ENCODE measurements at regions not wholly inside any gene's neighbourhood (a gene's known extent, or its start where the extent isn't known, plus 50 kb on each side); places are given as distances from the start of the nearest gene placed in this dataset.

DNA sequence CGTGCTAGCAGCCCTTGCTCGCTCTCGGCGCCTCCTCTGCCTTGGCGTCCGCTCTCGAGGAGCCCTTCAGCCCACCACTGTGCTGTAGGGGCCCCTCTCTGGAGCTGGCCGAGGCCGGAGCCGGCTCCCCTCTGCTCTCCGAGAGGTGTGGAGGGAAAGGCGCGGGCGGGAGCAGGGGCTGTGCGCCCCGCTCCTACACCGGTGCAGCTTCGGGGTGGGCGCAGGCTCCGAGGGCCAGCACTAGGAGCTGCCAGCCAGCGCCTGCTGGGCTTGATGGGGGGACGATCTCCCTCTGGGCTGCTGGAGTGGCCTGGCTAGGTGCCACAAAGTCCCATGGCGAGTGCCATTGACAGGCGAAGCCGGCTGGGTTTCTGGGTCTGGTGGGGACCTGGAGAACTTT is 365.5 kb downstream of the SLITRK1 start:
- no peaks in the 10 kb centered on the region for H3K9me3 Mint-ChIP-seq (ENCODE audit: unreplicated experiment)
- peaks cover 12% of the 10 kb centered on the region for H3K4me1 Mint-ChIP-seq (ENCODE audit: insufficient read depth, unreplicated experiment)
- ChIA-PET CTCF (interaction anchor here (1.3 kb wide), 1 partner anchor 66 kb away, joined by 3 read pairs; no protein-coding TSS in a partner anchor), POLR2A (no interaction called here)
- H3K27me3 Mint-ChIP-seq (ENCODE audit: insufficient read depth, unreplicated experiment) = no peaks in the 10 kb centered on the region
- H3K36me3 Mint-ChIP-seq (ENCODE audit: insufficient read depth, unreplicated experiment) = peaks cover 7% of the 10 kb centered on the region
- intact Hi-C loops (cut with micrococcal nuclease) = no loop called here
- no peak for DNase-seq (ENCODE audit: unreplicated experiment)
- no TSS peak for BruUV-seq (replicated peaks)
- no peak overlapping the region for H3K4me3 Mint-ChIP-seq (ENCODE audit: unreplicated experiment)
- H3K27ac Mint-ChIP-seq (ENCODE audit: low read depth, unreplicated experiment) = no peak overlapping the region
- TF ChIP-seq, protein P1, sequence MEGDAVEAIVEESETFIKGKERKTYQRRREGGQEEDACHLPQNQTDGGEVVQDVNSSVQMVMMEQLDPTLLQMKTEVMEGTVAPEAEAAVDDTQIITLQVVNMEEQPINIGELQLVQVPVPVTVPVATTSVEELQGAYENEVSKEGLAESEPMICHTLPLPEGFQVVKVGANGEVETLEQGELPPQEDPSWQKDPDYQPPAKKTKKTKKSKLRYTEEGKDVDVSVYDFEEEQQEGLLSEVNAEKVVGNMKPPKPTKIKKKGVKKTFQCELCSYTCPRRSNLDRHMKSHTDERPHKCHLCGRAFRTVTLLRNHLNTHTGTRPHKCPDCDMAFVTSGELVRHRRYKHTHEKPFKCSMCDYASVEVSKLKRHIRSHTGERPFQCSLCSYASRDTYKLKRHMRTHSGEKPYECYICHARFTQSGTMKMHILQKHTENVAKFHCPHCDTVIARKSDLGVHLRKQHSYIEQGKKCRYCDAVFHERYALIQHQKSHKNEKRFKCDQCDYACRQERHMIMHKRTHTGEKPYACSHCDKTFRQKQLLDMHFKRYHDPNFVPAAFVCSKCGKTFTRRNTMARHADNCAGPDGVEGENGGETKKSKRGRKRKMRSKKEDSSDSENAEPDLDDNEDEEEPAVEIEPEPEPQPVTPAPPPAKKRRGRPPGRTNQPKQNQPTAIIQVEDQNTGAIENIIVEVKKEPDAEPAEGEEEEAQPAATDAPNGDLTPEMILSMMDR (IDR thresholded peaks at IDR 0.05; ENCODE audit: unreplicated experiment) = no peak

DNA sequence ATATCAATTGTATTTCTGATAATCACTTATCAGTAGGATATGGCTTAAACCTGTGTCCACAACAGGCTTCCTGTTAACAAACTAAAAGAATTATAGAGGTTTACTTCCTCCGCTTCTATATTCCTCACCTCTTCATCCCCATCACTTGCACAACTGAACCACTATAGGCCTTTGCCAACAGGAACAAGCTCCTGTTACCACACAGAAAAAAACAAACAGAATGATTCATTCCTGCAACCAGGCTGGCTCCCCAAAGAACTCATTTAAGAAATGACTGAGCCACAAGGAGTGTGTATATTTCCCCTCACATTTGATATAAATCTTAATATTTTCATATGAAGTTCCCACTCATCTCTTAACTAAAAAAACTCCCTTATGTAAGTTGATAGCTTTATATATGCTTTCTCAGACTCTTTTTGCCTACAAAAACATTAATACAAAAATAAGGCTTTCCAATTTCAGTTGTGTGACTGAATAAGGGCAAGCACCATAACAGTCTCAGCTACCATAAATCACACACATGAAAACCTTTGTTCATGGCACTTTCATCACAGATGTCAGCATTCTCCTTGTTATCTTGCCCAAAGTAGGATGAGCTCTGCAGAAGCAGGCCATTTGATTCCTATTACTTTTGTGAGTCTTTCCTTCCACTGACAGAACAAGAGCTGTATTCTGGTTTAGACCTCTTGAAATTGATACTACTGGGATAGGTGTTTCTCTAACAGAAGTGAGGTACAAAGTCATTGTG is 366.8 kb downstream of the SLITRK1 start:
- Mint-ChIP-seq H3K27ac (ENCODE audit: low read depth, unreplicated experiment) (peak overlapping the region; percentile 44), H3K4me3 (ENCODE audit: unreplicated experiment) (no peak overlapping the region), H3K4me1 (ENCODE audit: insufficient read depth, unreplicated experiment) (peaks cover 12% of the 10 kb centered on the region), H3K9me3 (ENCODE audit: unreplicated experiment) (no peaks in the 10 kb centered on the region), H3K27me3 (ENCODE audit: insufficient read depth, unreplicated experiment) (no peaks in the 10 kb centered on the region), H3K36me3 (ENCODE audit: insufficient read depth, unreplicated experiment) (peaks cover 7% of the 10 kb centered on the region)
- BruUV-seq (replicated peaks) = no TSS peak
- ChIA-PET CTCF (interaction anchor here (0.8 kb wide), 1 partner anchor 20 kb away, joined by 4 read pairs; no protein-coding TSS in a partner anchor), POLR2A (interaction anchor here (0.5 to 1.7 kb wide), 3 partner anchors 10 to 267 kb away, joined by 4 to 7 read pairs (median 4); no protein-coding TSS in a partner anchor)
- intact Hi-C loops (cut with micrococcal nuclease) = no loop called here
- TF ChIP-seq, protein P1 (IDR thresholded peaks at IDR 0.05; ENCODE audit: unreplicated experiment) = no peak
- DNase-seq (ENCODE audit: unreplicated experiment) = peak; percentile 80

DNA sequence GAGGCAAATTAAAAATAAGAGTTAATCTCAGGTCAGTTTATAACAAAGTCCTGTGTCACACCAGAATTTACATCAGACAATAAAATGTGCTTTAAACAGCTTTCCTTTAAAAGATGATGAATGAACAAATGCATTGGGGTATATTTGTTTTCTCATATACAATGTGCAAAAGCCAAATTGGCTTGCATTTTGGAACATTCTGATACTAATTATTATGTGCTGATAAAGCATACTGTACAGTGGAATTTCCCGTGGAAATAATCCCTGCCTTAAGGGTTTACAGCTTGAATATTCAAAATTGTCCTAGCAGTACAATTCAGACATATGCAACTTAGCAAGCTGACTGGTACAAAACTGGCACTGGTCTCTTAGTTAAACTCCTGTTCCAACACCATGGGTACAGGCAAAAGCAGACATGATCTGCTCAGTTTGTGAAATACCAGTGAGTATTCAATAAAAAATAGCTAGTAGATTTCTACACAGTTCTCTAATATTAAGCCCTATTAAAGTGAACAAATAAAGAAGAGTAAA is 373.4 kb downstream of the SLITRK1 start:
- DNase-seq (ENCODE audit: unreplicated experiment) = no peak
- BruUV-seq (replicated peaks) = no TSS peak
- ChIA-PET CTCF (interaction anchor here (0.6 kb wide), 1 partner anchor 23 kb away, joined by 3 read pairs; no protein-coding TSS in a partner anchor), POLR2A (interaction anchor here (0.6 to 1.4 kb wide), 3 partner anchors 9 to 633 kb away, joined by 4 read pairs; no protein-coding TSS in a partner anchor)
- intact Hi-C loops (cut with micrococcal nuclease) = no loop called here
- Mint-ChIP-seq H3K4me3 (ENCODE audit: unreplicated experiment) (no peak overlapping the region), H3K36me3 (ENCODE audit: insufficient read depth, unreplicated experiment) (no peaks in the 10 kb centered on the region), H3K27ac (ENCODE audit: low read depth, unreplicated experiment) (no peak overlapping the region), H3K9me3 (ENCODE audit: unreplicated experiment) (no peaks in the 10 kb centered on the region), H3K27me3 (ENCODE audit: insufficient read depth, unreplicated experiment) (no peaks in the 10 kb centered on the region), H3K4me1 (ENCODE audit: insufficient read depth, unreplicated experiment) (peaks cover 9% of the 10 kb centered on the region)
- TF ChIP-seq, protein P1 (IDR thresholded peaks at IDR 0.05; ENCODE audit: unreplicated experiment) = no peak

- Mint-ChIP-seq H3K9me3 (ENCODE audit: unreplicated experiment) (no peaks in the 10 kb centered on the region), H3K4me1 (ENCODE audit: insufficient read depth, unreplicated experiment) (peaks cover 18% of the 10 kb centered on the region), H3K27ac (ENCODE audit: low read depth, unreplicated experiment) (peak overlapping the region; percentile 24), H3K36me3 (ENCODE audit: insufficient read depth, unreplicated experiment) (no peaks in the 10 kb centered on the region), H3K27me3 (ENCODE audit: insufficient read depth, unreplicated experiment) (no peaks in the 10 kb centered on the region), H3K4me3 (ENCODE audit: unreplicated experiment) (no peak overlapping the region)
- intact Hi-C loops (cut with micrococcal nuclease) = no loop called here
- peak; percentile 68 for DNase-seq (ENCODE audit: unreplicated experiment)
- no TSS peak for BruUV-seq (replicated peaks)
- POLR2A ChIA-PET = no interaction called here
- CTCF ChIA-PET = interaction anchor here (0.7 kb wide), 2 partner anchors 595 to 713 kb away, joined by 3 to 4 read pairs; no protein-coding TSS in a partner anchor
- TF ChIP-seq, protein P1 (IDR thresholded peaks at IDR 0.05; ENCODE audit: unreplicated experiment) = no peak
Observed at GRCh38 chr13:83503424-83503823, 378.9 kb downstream of the SLITRK1 start.
